T47D (cell line): ENCODE measurements at regions not wholly inside any gene's neighbourhood (a gene's known extent, or its start where the extent isn't known, plus 50 kb on each side); places are given as distances from the start of the nearest gene placed in this dataset.

Experiments
- DNase-seq, 2 experiments: peaks; one replicate each; pipeline versions ENCODE4 v3.0.0 to v3.0.0-alpha.2; 2011 to 2012; ENCODE audit warnings: low read depth in 1 of 2, low spot score in 1 of 2
- JUND ChIP-seq: IDR thresholded peaks from 2 replicates; pipeline ENCODE4 v1.6.1; 2012; ENCODE audit warnings: low read depth
- in situ Hi-C: cut with HindIII; loops from 2 replicates; pipeline ENCODE4 v1.10.0; 2016; ENCODE audit warnings: low sequenced_read_pairs, low pct_unique_long_range_greater_than_20kb

- no peak for TF ChIP-seq JUND
Measured at GRCh38 chr11:42054351-42054900, 595.0 kb upstream of the LRRC4C start.

DNA sequence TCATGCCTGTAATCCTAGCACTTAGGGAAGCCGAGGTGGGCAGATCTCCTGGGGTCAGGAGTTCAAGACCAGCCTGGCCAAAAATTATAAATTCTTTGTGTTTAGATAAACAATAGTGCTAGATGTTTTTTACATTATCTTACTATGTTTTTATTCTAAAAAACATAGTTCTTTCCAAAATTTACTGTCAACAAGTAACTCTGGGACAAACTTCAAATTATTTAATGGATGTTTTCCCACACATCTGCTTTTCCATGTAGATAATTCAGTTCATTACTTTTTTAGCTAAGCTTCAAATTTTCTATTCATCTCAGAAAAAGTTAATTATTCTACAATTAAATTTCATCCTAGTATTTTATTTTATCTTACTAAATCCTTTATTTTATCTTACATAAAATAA, 596.2 kb upstream of the LRRC4C start:
- in situ Hi-C loops: no loop called here
- TF ChIP-seq JUND: no peak
- no peak for DNase-seq

More at GRCh38 chr11:42054351-42054900, 595.0 kb upstream of the LRRC4C start:
- no peak for DNase-seq
- in situ Hi-C loops: no loop called here

DNA sequence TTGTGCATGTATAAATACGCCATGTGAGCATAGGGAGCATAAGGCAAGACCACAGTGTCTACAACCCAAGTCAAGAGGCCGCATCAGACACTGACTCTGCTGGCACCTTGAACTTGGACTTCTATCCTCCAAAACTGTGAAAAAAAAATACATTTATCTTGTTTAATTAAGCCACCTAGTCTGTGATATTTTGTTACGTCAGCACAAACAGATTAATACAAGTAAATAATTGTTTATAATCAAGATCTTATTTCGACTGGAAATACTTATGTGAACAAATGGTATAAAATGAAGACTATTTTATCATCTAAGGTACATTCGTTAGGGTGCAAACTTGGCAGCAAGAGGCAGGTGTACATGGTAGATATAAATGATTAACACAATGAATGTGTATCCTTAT, 599.3 kb upstream of the LRRC4C start:
- in situ Hi-C loops: no loop called here
- no peak for DNase-seq
- no peak for TF ChIP-seq JUND

DNA sequence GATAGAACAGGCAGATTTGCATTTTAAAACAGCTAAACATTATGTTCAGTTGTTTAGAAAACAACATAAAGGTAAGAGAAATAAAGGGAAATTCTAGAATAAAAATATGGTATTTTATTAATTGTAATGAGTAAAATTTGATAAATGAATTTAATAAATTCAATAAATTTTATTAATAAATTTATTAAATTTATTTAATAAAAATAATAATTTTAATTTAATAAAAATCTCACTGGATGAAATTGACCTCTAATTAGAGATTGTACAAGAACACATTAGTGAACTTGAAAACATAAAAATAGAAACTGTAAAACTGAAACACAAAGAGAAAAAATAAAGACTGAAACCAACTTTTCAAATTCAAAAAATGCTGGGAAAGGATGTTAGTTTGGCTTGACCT, 605.7 kb upstream of the LRRC4C start:
- in situ Hi-C loops: no loop called here
- no peak for DNase-seq
- TF ChIP-seq JUND: no peak

DNA sequence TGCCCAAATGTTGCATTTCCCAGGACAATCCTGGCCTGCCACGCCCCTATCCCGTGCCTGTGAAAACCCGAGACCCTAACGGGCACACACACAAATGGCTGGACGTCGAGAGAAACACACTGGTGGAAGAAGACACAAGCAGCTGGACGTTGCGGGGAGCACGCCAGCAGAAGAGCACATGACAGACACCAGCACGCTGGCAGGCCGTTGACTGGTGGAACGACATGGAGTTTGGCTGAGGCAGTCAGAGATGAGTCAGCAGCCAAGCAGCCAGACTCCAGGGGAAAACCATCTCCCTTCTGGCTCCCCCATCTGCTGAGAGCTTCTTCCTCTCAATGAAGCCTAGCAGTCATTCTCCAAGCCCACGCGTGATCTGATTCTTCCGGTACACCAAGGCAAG, 606.7 kb upstream of the LRRC4C start:
- DNase-seq: peak; percentile 11 to 60
- in situ Hi-C loops: no loop called here

GRCh38 chr11:42074306-42074705, 614.9 kb upstream of the LRRC4C start:
- DNase-seq: no peak
- TF ChIP-seq JUND: no peak
- in situ Hi-C loops: no loop called here

More for the DNA sequence above, 606.7 kb upstream of the LRRC4C start:
- no peak for TF ChIP-seq JUND

GRCh38 chr11:42075180-42075579, 615.7 kb upstream of the LRRC4C start:
- TF ChIP-seq JUND: no peak
- DNase-seq: no peak
- in situ Hi-C loops: no loop called here

DNA sequence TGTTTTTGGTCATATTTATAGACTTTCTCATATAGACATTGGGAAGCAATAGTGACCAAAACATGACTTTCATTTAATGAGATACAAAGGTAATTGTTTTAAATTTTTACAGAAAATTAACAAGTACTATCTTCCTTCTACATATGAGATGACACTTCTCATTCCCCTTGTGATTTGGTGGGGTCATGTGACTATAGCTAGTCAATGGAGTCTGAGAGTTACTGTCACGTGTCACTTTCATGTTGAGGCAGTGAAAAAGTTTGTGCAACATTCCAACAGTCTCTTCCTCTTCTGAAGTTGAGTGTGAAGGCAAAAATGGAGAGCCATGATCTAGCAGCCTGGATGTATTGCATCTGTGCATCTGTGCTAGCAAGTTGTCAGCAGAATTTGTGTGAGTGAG, 618.3 kb upstream of the LRRC4C start:
- in situ Hi-C loops: no loop called here
- no peak for DNase-seq
- no peak for TF ChIP-seq JUND

DNA sequence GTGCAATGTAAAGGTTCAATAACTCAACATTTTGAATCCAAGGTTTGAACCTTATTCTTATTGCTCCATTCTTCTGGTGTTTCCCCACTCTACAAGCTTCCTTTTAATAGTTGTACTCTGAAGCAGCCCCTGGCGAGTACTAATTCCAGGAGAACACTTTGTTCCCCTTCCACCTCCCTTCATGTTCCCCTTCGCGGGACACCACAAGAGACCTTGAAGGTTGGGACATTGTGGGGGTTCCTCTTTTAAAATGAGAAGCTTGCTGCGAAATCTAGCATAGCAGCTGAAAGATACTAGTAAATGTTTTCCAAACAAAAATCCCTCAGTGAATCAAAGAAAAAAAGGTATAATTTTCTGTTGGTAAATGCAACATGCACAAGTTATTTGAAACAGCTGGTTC, 626.3 kb upstream of the LRRC4C start:
- DNase-seq: no peak
- in situ Hi-C loops: no loop called here
- no peak for TF ChIP-seq JUND

- no peak for TF ChIP-seq JUND
- no peak for DNase-seq
- in situ Hi-C loops: no loop called here
Measured at GRCh38 chr11:42093541-42093940, 634.1 kb upstream of the LRRC4C start.

- DNase-seq: no peak
- no peak for TF ChIP-seq JUND
- in situ Hi-C loops: no loop called here
Measured at GRCh38 chr11:42098075-42098474, 638.6 kb upstream of the LRRC4C start.

DNA sequence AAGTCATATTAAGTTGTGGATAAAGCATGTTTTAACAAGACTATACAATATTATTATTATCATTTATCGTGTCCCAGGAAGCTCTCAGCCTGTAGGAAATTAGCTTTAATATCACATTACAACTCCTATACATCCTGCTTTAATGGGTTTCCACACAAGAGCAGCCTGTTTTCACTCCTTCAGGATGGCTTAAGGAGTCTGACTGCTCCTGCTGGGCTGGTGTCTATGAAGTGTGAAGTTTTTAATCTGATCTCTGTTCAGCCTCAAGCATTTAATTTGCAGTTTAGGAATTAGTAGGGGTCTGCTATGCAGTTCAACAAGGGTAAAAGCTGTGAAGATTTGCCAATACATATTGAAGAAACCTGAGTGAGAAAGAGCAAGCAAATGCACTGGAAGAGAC, 653.4 kb upstream of the LRRC4C start:
- DNase-seq: no peak
- no peak for TF ChIP-seq JUND
- in situ Hi-C loops: no loop called here

- TF ChIP-seq JUND: no peak
- in situ Hi-C loops: no loop called here
- no peak for DNase-seq
Measured at GRCh38 chr11:42114927-42115326, 655.5 kb upstream of the LRRC4C start.

DNA sequence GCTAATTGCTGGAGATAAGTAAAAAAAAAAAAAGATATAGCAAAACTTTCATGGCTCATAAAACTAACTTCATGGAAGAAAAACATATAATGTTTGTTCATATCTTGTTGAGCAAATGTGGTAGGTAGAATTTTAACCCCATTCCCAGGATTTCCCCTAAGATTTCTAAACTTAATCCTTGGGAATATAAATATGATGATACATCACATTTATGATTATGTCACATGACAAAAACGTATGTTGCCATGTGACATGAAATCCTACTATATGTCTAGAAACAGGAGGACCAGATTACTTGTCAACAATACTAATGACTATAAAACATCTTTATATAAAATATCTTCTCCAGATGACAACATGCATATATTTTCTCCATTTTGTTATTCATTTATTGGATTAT, 679.0 kb upstream of the LRRC4C start:
- DNase-seq: no peak
- no peak for TF ChIP-seq JUND
- in situ Hi-C loops: no loop called here
